ENCODE measurements at regions not wholly inside any gene's neighbourhood (a gene's known extent, or its start where the extent isn't known, plus 50 kb on each side); places are given as distances from the start of the nearest gene placed in this dataset.

GRCh38 chr2:121043827-121044222 lies 241.2 kb downstream of the TFCP2L1 start:
- TF ChIP-seq GATA2 (IDR thresholded peaks at IDR 0.05; ENCODE audit: low read depth, low read length) (no peak), GATA3 (IDR thresholded peaks at IDR 0.05; ENCODE audit: low read depth, low read length) (no peak)

- TF ChIP-seq GATA3 (IDR thresholded peaks at IDR 0.05; ENCODE audit: low read depth, low read length) (no peak), GATA2 (IDR thresholded peaks at IDR 0.05; ENCODE audit: low read depth, low read length) (no peak)
Measured at GRCh38 chr2:121044412-121044811, 240.6 kb downstream of the TFCP2L1 start.

GRCh38 chr2:121045245-121045644 lies 239.8 kb downstream of the TFCP2L1 start:
- TF ChIP-seq GATA2 (IDR thresholded peaks at IDR 0.05; ENCODE audit: low read depth, low read length), result no peak
- no peak for TF ChIP-seq GATA3 (IDR thresholded peaks at IDR 0.05; ENCODE audit: low read depth, low read length)

GRCh38 chr2:121046335-121046734 lies 238.7 kb downstream of the TFCP2L1 start:
- TF ChIP-seq GATA3 (IDR thresholded peaks at IDR 0.05; ENCODE audit: low read depth, low read length) (no peak), GATA2 (IDR thresholded peaks at IDR 0.05; ENCODE audit: low read depth, low read length) (no peak)

GRCh38 chr2:121047383-121047782 lies 237.6 kb downstream of the TFCP2L1 start:
- TF ChIP-seq GATA3 (IDR thresholded peaks at IDR 0.05; ENCODE audit: low read depth, low read length), result no peak

GRCh38 chr2:121049131-121049530 lies 235.9 kb downstream of the TFCP2L1 start:
- TF ChIP-seq GATA3 (IDR thresholded peaks at IDR 0.05; ENCODE audit: low read depth, low read length) (no peak), GATA2 (IDR thresholded peaks at IDR 0.05; ENCODE audit: low read depth, low read length) (no peak)

GRCh38 chr2:121049950-121050585 lies 234.9 kb downstream of the TFCP2L1 start:
- no peak for TF ChIP-seq GATA2 (IDR thresholded peaks at IDR 0.05; ENCODE audit: low read depth, low read length)
- no peak for TF ChIP-seq GATA3 (IDR thresholded peaks at IDR 0.05; ENCODE audit: low read depth, low read length)

- no peak for TF ChIP-seq GATA3 (IDR thresholded peaks at IDR 0.05; ENCODE audit: low read depth, low read length)
Measured at GRCh38 chr2:121051311-121051710, 233.7 kb downstream of the TFCP2L1 start.

GRCh38 chr2:121052023-121052422 lies 233.0 kb downstream of the TFCP2L1 start:
- TF ChIP-seq GATA2 (IDR thresholded peaks at IDR 0.05; ENCODE audit: low read depth, low read length) (no peak), GATA3 (IDR thresholded peaks at IDR 0.05; ENCODE audit: low read depth, low read length) (no peak)

- TF ChIP-seq GATA2 (IDR thresholded peaks at IDR 0.05; ENCODE audit: low read depth, low read length) (no peak), GATA3 (IDR thresholded peaks at IDR 0.05; ENCODE audit: low read depth, low read length) (no peak)
Measured at GRCh38 chr2:121052521-121052920, 232.5 kb downstream of the TFCP2L1 start.

- no peak for TF ChIP-seq GATA2 (IDR thresholded peaks at IDR 0.05; ENCODE audit: low read depth, low read length)
Measured at GRCh38 chr2:121055088-121055487, 229.9 kb downstream of the TFCP2L1 start.

- TF ChIP-seq GATA3 (IDR thresholded peaks at IDR 0.05; ENCODE audit: low read depth, low read length), result no peak
- TF ChIP-seq GATA2 (IDR thresholded peaks at IDR 0.05; ENCODE audit: low read depth, low read length), result no peak
Measured at GRCh38 chr2:121055501-121055900, 229.5 kb downstream of the TFCP2L1 start.

- TF ChIP-seq GATA3 (IDR thresholded peaks at IDR 0.05; ENCODE audit: low read depth, low read length) (no peak), GATA2 (IDR thresholded peaks at IDR 0.05; ENCODE audit: low read depth, low read length) (peak; percentile 75)
Measured at GRCh38 chr2:121058852-121059558, 226.0 kb downstream of the TFCP2L1 start.

GRCh38 chr2:121059651-121060649 lies 225.1 kb downstream of the TFCP2L1 start:
- TF ChIP-seq GATA2 (IDR thresholded peaks at IDR 0.05; ENCODE audit: low read depth, low read length) (peak; percentile 67), GATA3 (IDR thresholded peaks at IDR 0.05; ENCODE audit: low read depth, low read length) (no peak; the same call in 1 of the 2 replicates)

Measured in SH-SY5Y (cell line).